ENCODE measurements at regions not wholly inside any gene's neighbourhood (a gene's known extent, or its start where the extent isn't known, plus 50 kb on each side); places are given as distances from the start of the nearest gene placed in this dataset.

- no peak for TF ChIP-seq EZH2 (IDR thresholded peaks at IDR 0.05; ENCODE audit: insufficient read depth, poor library complexity, severe bottlenecking)
- no peak for TF ChIP-seq EZH2phosphoT487 (IDR thresholded peaks at IDR 0.05; ENCODE audit: insufficient read depth, low read depth)
Measured at GRCh38 chr1:188359315-188359714, 1530.6 kb downstream of the PLA2G4A start.
